ENCODE measurements at regions not wholly inside any gene's neighbourhood (a gene's known extent, or its start where the extent isn't known, plus 50 kb on each side); places are given as distances from the start of the nearest gene placed in this dataset.

- Histone ChIP-seq H3K27me3 (ENCODE audit: control insufficient read depth, extremely low read depth, insufficient read depth, low read length) (no peaks in the 10 kb centered on the region), H4K20me1 (ENCODE audit: control insufficient read depth, extremely low read depth, insufficient read depth, low read length) (no peaks in the 10 kb centered on the region), H3K9ac (ENCODE audit: control insufficient read depth, extremely low read depth, insufficient read depth, low read length) (no peak overlapping the region), H3K79me2 (ENCODE audit: control insufficient read depth, insufficient read depth, low read length) (no peaks in the 10 kb centered on the region), H3K9me1 (ENCODE audit: control insufficient read depth, extremely low read depth, insufficient read depth, low read length) (no peaks in the 10 kb centered on the region), H3K4me2 (ENCODE audit: control insufficient read depth, extremely low read depth, insufficient read depth, low read depth, low read length) (no peak overlapping the region), H2AFZ (ENCODE audit: control insufficient read depth, low read length) (no peak overlapping the region), H3K4me1 (ENCODE audit: control insufficient read depth, extremely low read depth, insufficient read depth, low read length) (no peaks in the 10 kb centered on the region), H3K4me3 (ENCODE audit: control insufficient read depth in 2 of 3, extremely low read depth in 1 of 3, insufficient read depth in 2 of 3, low read depth in 1 of 3, low read length in 3 of 3) (no peak overlapping the region), H3K27ac (ENCODE audit: control insufficient read depth, insufficient read depth, low read length) (no peak overlapping the region), H3K9me3 (ENCODE audit: control insufficient read depth, low read depth, low read length) (peaks cover 18% of the 10 kb centered on the region), H3K36me3 (ENCODE audit: control insufficient read depth in 2 of 2, extremely low read depth in 1 of 2, insufficient read depth in 2 of 2, low read length in 2 of 2) (no peaks in the 10 kb centered on the region)
- no peak for DNase-seq (ENCODE audit: low read depth, low spot score)
- TF ChIP-seq EZH2 (IDR thresholded peaks at IDR 0.05; ENCODE audit: low read length) (no peak), CTCF (optimal IDR thresholded peaks at IDR 0.05 in 1 of 3, IDR thresholded peaks at IDR 0.05 in 1 of 3, conservative IDR thresholded peaks at IDR 0.05 in 1 of 3; ENCODE audit: extremely low read depth in 1 of 3, insufficient read depth in 2 of 3, low read length in 3 of 3) (no peak)
- FAIRE-seq, result no peak
- dilution Hi-C loops (cut with MboI; ENCODE audit: extremely low pct_ligation_motif_present, low sequenced_read_pairs), result no loop called here
Observed at GRCh38 chr18:78563110-78563509, 416.5 kb upstream of the SALL3 start.

- DNase-seq (ENCODE audit: low read depth, low spot score), result no peak
- H3K27ac ChIP-seq (ENCODE audit: control insufficient read depth, insufficient read depth, low read length), result no peak overlapping the region
- H2AFZ ChIP-seq (ENCODE audit: control insufficient read depth, low read length), result no peak overlapping the region
- TF ChIP-seq EZH2 (IDR thresholded peaks at IDR 0.05; ENCODE audit: low read length) (no peak), CTCF (optimal IDR thresholded peaks at IDR 0.05 in 1 of 3, IDR thresholded peaks at IDR 0.05 in 1 of 3, conservative IDR thresholded peaks at IDR 0.05 in 1 of 3; ENCODE audit: extremely low read depth in 1 of 3, insufficient read depth in 2 of 3, low read length in 3 of 3) (no peak)
- no peak overlapping the region for H3K4me2 ChIP-seq (ENCODE audit: control insufficient read depth, extremely low read depth, insufficient read depth, low read depth, low read length)
- H3K36me3 ChIP-seq (ENCODE audit: control insufficient read depth in 2 of 2, extremely low read depth in 1 of 2, insufficient read depth in 2 of 2, low read length in 2 of 2), result no peaks in the 10 kb centered on the region
- dilution Hi-C loops (cut with MboI; ENCODE audit: extremely low pct_ligation_motif_present, low sequenced_read_pairs), result no loop called here
- no peak for FAIRE-seq
- no peaks in the 10 kb centered on the region for H4K20me1 ChIP-seq (ENCODE audit: control insufficient read depth, extremely low read depth, insufficient read depth, low read length)
- no peaks in the 10 kb centered on the region for H3K27me3 ChIP-seq (ENCODE audit: control insufficient read depth, extremely low read depth, insufficient read depth, low read length)
- H3K4me1 ChIP-seq (ENCODE audit: control insufficient read depth, extremely low read depth, insufficient read depth, low read length), result no peaks in the 10 kb centered on the region
- no peaks in the 10 kb centered on the region for H3K9me1 ChIP-seq (ENCODE audit: control insufficient read depth, extremely low read depth, insufficient read depth, low read length)
- peaks cover 16% of the 10 kb centered on the region for H3K9me3 ChIP-seq (ENCODE audit: control insufficient read depth, low read depth, low read length)
- H3K9ac ChIP-seq (ENCODE audit: control insufficient read depth, extremely low read depth, insufficient read depth, low read length), result no peak overlapping the region
- no peaks in the 10 kb centered on the region for H3K79me2 ChIP-seq (ENCODE audit: control insufficient read depth, insufficient read depth, low read length)
- no peak overlapping the region for H3K4me3 ChIP-seq (ENCODE audit: control insufficient read depth in 2 of 3, extremely low read depth in 1 of 3, insufficient read depth in 2 of 3, low read depth in 1 of 3, low read length in 3 of 3)
Observed at GRCh38 chr18:78564030-78564429, 415.6 kb upstream of the SALL3 start.

Measured in keratinocyte (primary cell).